ENCODE measurements at regions not wholly inside any gene's neighbourhood (a gene's known extent, or its start where the extent isn't known, plus 50 kb on each side); places are given as distances from the start of the nearest gene placed in this dataset.

DNA sequence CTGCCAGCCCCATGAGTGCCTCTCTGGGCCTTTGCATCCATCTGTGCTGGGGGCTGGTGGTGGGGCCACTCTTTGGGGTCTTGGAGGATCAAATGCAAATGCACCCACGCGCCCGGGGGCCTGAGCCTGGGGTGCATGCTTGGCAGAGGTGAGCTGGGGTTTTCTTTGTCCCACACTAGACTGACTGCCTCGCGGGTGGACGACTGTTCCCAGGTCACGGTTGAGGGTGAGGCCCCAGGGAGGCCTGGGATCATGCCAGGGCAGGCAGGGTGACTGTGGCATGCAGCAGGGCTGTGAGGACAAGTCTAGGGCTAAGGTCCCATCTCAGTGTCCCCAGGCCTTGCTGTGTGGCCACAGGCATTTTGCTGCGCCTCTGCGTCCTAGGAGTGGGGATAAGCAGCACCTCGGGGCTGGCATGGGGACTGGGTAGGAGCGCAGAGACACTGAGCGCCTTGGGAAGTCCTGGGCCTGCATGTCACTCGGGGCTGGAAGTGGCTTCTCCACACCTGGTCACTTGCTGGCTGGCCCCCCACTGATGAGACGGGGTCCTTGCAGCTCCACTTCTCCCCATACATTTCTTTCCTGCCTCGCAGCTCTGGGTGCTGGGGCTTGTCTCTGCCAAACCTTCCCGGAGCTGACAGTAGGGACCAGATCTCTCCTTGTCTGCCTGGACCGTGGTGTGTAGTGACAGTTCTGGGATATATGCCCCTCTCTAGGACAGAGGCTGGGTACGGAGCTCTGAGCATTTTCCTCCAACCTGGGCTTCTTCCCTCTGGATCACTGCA lies 133.1 kb downstream of the CTTN start:
- 91% methylated on average over 18 of the region's 18 CpGs for WGBS
- TF ChIP-seq NR2F2 (IDR thresholded peaks at IDR 0.05) (no peak), HNF4G (IDR thresholded peaks at IDR 0.05) (no peak), RAD21 (IDR thresholded peaks at IDR 0.05) (no peak), RXRA (IDR thresholded peaks at IDR 0.05) (no peak), SP1 (IDR thresholded peaks at IDR 0.05) (no peak), EGR1 (IDR thresholded peaks at IDR 0.05; ENCODE audit: low read depth in 2 of 2) (no peak), JUND (IDR thresholded peaks at IDR 0.05) (no peak), GABPA (IDR thresholded peaks at IDR 0.05 in 1 of 2, conservative IDR thresholded peaks at IDR 0.05 in 1 of 2) (no peak)
- TF ChIP-seq, protein P1, sequence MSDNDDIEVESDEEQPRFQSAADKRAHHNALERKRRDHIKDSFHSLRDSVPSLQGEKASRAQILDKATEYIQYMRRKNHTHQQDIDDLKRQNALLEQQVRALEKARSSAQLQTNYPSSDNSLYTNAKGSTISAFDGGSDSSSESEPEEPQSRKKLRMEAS (IDR thresholded peaks at IDR 0.05): no peak

DNA sequence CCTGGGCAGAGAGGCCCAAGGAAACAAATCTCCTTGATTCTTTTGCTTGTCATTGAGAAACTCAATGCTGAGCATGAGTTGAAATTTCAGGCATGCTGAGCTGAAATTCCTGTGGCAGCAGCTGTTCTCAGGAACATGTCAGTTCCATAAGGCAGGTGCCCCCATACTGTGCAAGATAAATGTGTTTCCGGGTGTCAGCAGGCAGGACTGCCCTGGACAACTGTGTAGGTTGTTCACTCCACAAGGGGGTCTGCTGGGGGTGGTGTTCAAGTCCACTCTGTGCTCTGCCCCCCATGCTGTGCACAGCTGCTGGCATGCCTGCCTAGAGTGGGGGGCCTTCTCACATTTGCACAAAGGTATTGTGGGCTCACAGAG lies 133.7 kb downstream of the CTTN start:
- Histone ChIP-seq H3K9me3 (ENCODE audit: control insufficient read depth in 4 of 4, low read length in 3 of 4) (no peaks in the 10 kb centered on the region), H3K27ac (ENCODE audit: low read depth in 1 of 2, low read length in 2 of 2) (no peak overlapping the region), H3K9ac (ENCODE audit: low read depth in 1 of 2, low read length in 2 of 2) (no peak overlapping the region), H3K4me1 (ENCODE audit: control insufficient read depth in 4 of 4, insufficient read depth in 4 of 4, low read length in 3 of 4) (no peaks in the 10 kb centered on the region), H3K36me3 (ENCODE audit: control insufficient read depth in 4 of 4, insufficient read depth in 3 of 4, low read depth in 1 of 4, low read length in 3 of 4) (no peaks in the 10 kb centered on the region), H3K27me3 (ENCODE audit: control insufficient read depth in 4 of 4, insufficient read depth in 4 of 4, low read length in 3 of 4) (no peaks in the 10 kb centered on the region), H3K4me3 (ENCODE audit: low read depth in 1 of 3, low read length in 3 of 3) (no peak overlapping the region)
- no peak for DNase-seq (ENCODE audit: low spot score)
- TF ChIP-seq FOXA2 (IDR thresholded peaks at IDR 0.05) (no peak), FOXA1 (IDR thresholded peaks at IDR 0.05) (no peak), YY1 (IDR thresholded peaks at IDR 0.05) (no peak), GABPA (IDR thresholded peaks at IDR 0.05 in 1 of 2, conservative IDR thresholded peaks at IDR 0.05 in 1 of 2) (no peak), NR2F2 (IDR thresholded peaks at IDR 0.05) (no peak), JUND (IDR thresholded peaks at IDR 0.05) (no peak)
- TF ChIP-seq, protein P2, sequence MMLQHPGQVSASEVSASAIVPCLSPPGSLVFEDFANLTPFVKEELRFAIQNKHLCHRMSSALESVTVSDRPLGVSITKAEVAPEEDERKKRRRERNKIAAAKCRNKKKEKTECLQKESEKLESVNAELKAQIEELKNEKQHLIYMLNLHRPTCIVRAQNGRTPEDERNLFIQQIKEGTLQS (IDR thresholded peaks at IDR 0.05): no peak
- TF ChIP-seq, protein P1 (IDR thresholded peaks at IDR 0.05): no peak
- TF ChIP-seq, protein P3, sequence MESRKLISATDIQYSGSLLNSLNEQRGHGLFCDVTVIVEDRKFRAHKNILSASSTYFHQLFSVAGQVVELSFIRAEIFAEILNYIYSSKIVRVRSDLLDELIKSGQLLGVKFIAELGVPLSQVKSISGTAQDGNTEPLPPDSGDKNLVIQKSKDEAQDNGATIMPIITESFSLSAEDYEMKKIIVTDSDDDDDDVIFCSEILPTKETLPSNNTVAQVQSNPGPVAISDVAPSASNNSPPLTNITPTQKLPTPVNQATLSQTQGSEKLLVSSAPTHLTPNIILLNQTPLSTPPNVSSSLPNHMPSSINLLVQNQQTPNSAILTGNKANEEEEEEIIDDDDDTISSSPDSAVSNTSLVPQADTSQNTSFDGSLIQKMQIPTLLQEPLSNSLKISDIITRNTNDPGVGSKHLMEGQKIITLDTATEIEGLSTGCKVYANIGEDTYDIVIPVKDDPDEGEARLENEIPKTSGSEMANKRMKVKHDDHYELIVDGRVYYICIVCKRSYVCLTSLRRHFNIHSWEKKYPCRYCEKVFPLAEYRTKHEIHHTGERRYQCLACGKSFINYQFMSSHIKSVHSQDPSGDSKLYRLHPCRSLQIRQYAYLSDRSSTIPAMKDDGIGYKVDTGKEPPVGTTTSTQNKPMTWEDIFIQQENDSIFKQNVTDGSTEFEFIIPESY (IDR thresholded peaks at IDR 0.05): no peak
- WGBS: 98% methylated on average over 1 of the region's 1 CpG

More for the DNA sequence above, 133.1 kb downstream of the CTTN start:
- no peaks in the 10 kb centered on the region for H3K27me3 ChIP-seq (ENCODE audit: control insufficient read depth in 4 of 4, insufficient read depth in 4 of 4, low read length in 3 of 4)
- no peak overlapping the region for H3K4me3 ChIP-seq (ENCODE audit: low read depth in 1 of 3, low read length in 3 of 3)
- no peaks in the 10 kb centered on the region for H3K4me1 ChIP-seq (ENCODE audit: control insufficient read depth in 4 of 4, insufficient read depth in 4 of 4, low read length in 3 of 4)
- no peaks in the 10 kb centered on the region for H3K36me3 ChIP-seq (ENCODE audit: control insufficient read depth in 4 of 4, insufficient read depth in 3 of 4, low read depth in 1 of 4, low read length in 3 of 4)
- no peak overlapping the region for H3K27ac ChIP-seq (ENCODE audit: low read depth in 1 of 2, low read length in 2 of 2)
- H3K9me3 ChIP-seq (ENCODE audit: control insufficient read depth in 4 of 4, low read length in 3 of 4): no peaks in the 10 kb centered on the region
- no peak for DNase-seq (ENCODE audit: low spot score)
- H3K9ac ChIP-seq (ENCODE audit: low read depth in 1 of 2, low read length in 2 of 2): no peak overlapping the region

DNA sequence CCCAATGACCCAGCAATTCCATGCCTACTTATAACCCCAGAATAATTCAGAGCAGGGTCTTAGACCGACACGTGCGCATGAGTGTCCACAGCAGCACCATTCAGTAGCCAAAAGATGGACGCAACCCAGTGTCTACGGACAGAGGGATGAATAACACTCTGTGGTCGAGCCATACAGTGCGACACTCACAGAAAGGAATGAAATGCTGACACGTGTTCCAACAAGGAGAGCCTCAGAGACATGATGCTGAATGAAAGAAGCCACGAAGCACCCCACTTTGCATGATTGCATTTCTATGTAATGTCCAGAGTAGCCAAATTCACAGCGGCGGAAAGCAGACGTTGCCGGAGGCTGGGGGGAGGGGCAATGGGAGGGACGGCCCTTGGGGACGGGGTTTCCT lies 134.4 kb downstream of the CTTN start:
- Histone ChIP-seq H3K4me1 (ENCODE audit: control insufficient read depth in 4 of 4, insufficient read depth in 4 of 4, low read length in 3 of 4) (no peaks in the 10 kb centered on the region), H3K27me3 (ENCODE audit: control insufficient read depth in 4 of 4, insufficient read depth in 4 of 4, low read length in 3 of 4) (no peaks in the 10 kb centered on the region), H3K4me3 (ENCODE audit: low read depth in 1 of 3, low read length in 3 of 3) (no peak overlapping the region), H3K9me3 (ENCODE audit: control insufficient read depth in 4 of 4, low read length in 3 of 4) (no peaks in the 10 kb centered on the region), H3K9ac (ENCODE audit: low read depth in 1 of 2, low read length in 2 of 2) (no peak overlapping the region), H3K36me3 (ENCODE audit: control insufficient read depth in 4 of 4, insufficient read depth in 3 of 4, low read depth in 1 of 4, low read length in 3 of 4) (no peaks in the 10 kb centered on the region), H3K27ac (ENCODE audit: low read depth in 1 of 2, low read length in 2 of 2) (no peak overlapping the region)
- DNase-seq (ENCODE audit: low spot score): no peak
- WGBS: 89% methylated on average over 15 of the region's 15 CpGs
- TF ChIP-seq TAF1 (conservative IDR thresholded peaks at IDR 0.05) (no peak), RAD21 (IDR thresholded peaks at IDR 0.05) (no peak), YY1 (IDR thresholded peaks at IDR 0.05) (no peak), EGR1 (IDR thresholded peaks at IDR 0.05; ENCODE audit: low read depth in 2 of 2) (no peak), HNF4A (conservative IDR thresholded peaks at IDR 0.05) (no peak), NR2F2 (IDR thresholded peaks at IDR 0.05) (no peak), FOXA2 (IDR thresholded peaks at IDR 0.05) (no peak), JUND (IDR thresholded peaks at IDR 0.05) (no peak), GABPA (IDR thresholded peaks at IDR 0.05 in 1 of 2, conservative IDR thresholded peaks at IDR 0.05 in 1 of 2) (no peak), RXRA (IDR thresholded peaks at IDR 0.05) (no peak)
- TF ChIP-seq, protein P4, sequence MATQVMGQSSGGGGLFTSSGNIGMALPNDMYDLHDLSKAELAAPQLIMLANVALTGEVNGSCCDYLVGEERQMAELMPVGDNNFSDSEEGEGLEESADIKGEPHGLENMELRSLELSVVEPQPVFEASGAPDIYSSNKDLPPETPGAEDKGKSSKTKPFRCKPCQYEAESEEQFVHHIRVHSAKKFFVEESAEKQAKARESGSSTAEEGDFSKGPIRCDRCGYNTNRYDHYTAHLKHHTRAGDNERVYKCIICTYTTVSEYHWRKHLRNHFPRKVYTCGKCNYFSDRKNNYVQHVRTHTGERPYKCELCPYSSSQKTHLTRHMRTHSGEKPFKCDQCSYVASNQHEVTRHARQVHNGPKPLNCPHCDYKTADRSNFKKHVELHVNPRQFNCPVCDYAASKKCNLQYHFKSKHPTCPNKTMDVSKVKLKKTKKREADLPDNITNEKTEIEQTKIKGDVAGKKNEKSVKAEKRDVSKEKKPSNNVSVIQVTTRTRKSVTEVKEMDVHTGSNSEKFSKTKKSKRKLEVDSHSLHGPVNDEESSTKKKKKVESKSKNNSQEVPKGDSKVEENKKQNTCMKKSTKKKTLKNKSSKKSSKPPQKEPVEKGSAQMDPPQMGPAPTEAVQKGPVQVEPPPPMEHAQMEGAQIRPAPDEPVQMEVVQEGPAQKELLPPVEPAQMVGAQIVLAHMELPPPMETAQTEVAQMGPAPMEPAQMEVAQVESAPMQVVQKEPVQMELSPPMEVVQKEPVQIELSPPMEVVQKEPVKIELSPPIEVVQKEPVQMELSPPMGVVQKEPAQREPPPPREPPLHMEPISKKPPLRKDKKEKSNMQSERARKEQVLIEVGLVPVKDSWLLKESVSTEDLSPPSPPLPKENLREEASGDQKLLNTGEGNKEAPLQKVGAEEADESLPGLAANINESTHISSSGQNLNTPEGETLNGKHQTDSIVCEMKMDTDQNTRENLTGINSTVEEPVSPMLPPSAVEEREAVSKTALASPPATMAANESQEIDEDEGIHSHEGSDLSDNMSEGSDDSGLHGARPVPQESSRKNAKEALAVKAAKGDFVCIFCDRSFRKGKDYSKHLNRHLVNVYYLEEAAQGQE (IDR thresholded peaks at IDR 0.05): no peak
- TF ChIP-seq, protein P3 (IDR thresholded peaks at IDR 0.05): no peak
- TF ChIP-seq, protein P2 (IDR thresholded peaks at IDR 0.05): no peak

Data from liver (tissue), 7 donors.